ENCODE measurements at regions not wholly inside any gene's neighbourhood (a gene's known extent, or its start where the extent isn't known, plus 50 kb on each side); places are given as distances from the start of the nearest gene placed in this dataset. TPM values are rescaled to one million over a fixed set of nuclear protein-coding genes. Genes with fewer than 3 reads are reported as not detected.

GRCh38 chr3:78517965-78518364, 1249.8 kb downstream of the ROBO1 start:
- no peak for DNase-seq (ENCODE audit: extremely low spot score in 2 of 2)
- Histone ChIP-seq H3K27ac (no peak overlapping the region), H3K4me1 (peaks cover 8% of the 10 kb centered on the region), H3K4me3 (no peak overlapping the region), H3K27me3 (no peaks in the 10 kb centered on the region), H3K9me3 (no peaks in the 10 kb centered on the region), H3K36me3 (no peaks in the 10 kb centered on the region)
- no peak for TF ChIP-seq POLR2AphosphoS5 (IDR thresholded peaks at IDR 0.05; ENCODE audit: insufficient read depth in 1 of 2, low read depth in 1 of 2)
- TF ChIP-seq POLR2A (IDR thresholded peaks at IDR 0.05), result no peak
- TF ChIP-seq, protein P1, sequence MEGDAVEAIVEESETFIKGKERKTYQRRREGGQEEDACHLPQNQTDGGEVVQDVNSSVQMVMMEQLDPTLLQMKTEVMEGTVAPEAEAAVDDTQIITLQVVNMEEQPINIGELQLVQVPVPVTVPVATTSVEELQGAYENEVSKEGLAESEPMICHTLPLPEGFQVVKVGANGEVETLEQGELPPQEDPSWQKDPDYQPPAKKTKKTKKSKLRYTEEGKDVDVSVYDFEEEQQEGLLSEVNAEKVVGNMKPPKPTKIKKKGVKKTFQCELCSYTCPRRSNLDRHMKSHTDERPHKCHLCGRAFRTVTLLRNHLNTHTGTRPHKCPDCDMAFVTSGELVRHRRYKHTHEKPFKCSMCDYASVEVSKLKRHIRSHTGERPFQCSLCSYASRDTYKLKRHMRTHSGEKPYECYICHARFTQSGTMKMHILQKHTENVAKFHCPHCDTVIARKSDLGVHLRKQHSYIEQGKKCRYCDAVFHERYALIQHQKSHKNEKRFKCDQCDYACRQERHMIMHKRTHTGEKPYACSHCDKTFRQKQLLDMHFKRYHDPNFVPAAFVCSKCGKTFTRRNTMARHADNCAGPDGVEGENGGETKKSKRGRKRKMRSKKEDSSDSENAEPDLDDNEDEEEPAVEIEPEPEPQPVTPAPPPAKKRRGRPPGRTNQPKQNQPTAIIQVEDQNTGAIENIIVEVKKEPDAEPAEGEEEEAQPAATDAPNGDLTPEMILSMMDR (IDR thresholded peaks at IDR 0.05), result no peak
- intact Hi-C loops (cut with DNase I), result no loop called here

DNA sequence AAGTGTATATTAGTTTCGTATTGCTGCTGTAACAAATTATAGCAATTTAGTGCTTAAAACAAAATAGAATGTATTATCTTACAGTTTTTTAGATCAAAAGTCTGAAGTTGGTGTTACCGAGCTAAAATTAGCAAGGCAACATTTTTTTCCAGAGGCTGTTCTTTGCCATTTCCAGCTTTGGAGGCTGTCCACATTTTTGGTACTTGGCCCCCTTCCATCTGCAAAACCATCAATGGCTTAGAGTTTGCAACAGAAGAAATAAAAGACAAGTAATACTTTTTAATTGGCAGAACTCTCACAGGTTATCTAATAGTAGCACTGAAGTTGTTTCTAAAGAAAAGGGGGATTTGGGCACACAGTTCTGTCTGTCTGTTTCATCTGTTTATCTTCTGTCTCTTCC, 1248.5 kb downstream of the ROBO1 start:
- intact Hi-C loops (cut with DNase I), result no loop called here
- Histone ChIP-seq H3K9me3 (no peaks in the 10 kb centered on the region), H3K4me1 (peaks cover 8% of the 10 kb centered on the region), H3K4me3 (no peak overlapping the region), H3K36me3 (no peaks in the 10 kb centered on the region), H3K27ac (no peak overlapping the region), H3K27me3 (no peaks in the 10 kb centered on the region)
- TF ChIP-seq POLR2AphosphoS5 (IDR thresholded peaks at IDR 0.05; ENCODE audit: insufficient read depth in 1 of 2, low read depth in 1 of 2) (no peak), POLR2A (IDR thresholded peaks at IDR 0.05) (no peak)
- TF ChIP-seq, protein P1 (IDR thresholded peaks at IDR 0.05), result no peak
- DNase-seq (ENCODE audit: extremely low spot score in 2 of 2), result no peak

GRCh38 chr3:78529601-78530000, 1238.2 kb downstream of the ROBO1 start:
- Histone ChIP-seq H3K4me3 (no peak overlapping the region), H3K4me1 (no peaks in the 10 kb centered on the region), H3K36me3 (no peaks in the 10 kb centered on the region), H3K9me3 (no peaks in the 10 kb centered on the region), H3K27me3 (no peaks in the 10 kb centered on the region), H3K27ac (no peak overlapping the region)
- intact Hi-C loops (cut with DNase I), result no loop called here
- DNase-seq (ENCODE audit: extremely low spot score in 2 of 2), result no peak
- TF ChIP-seq POLR2A (IDR thresholded peaks at IDR 0.05) (no peak), POLR2AphosphoS5 (IDR thresholded peaks at IDR 0.05; ENCODE audit: insufficient read depth in 1 of 2, low read depth in 1 of 2) (no peak)
- TF ChIP-seq, protein P1 (IDR thresholded peaks at IDR 0.05), result no peak

GRCh38 chr3:78540485-78540884, 1227.3 kb downstream of the ROBO1 start:
- Histone ChIP-seq H3K36me3 (no peaks in the 10 kb centered on the region), H3K4me1 (no peaks in the 10 kb centered on the region), H3K9me3 (no peaks in the 10 kb centered on the region), H3K27ac (no peak overlapping the region), H3K27me3 (no peaks in the 10 kb centered on the region), H3K4me3 (no peak overlapping the region)
- intact Hi-C loops (cut with DNase I), result no loop called here
- TF ChIP-seq POLR2AphosphoS5 (IDR thresholded peaks at IDR 0.05; ENCODE audit: insufficient read depth in 1 of 2, low read depth in 1 of 2) (no peak), POLR2A (IDR thresholded peaks at IDR 0.05) (no peak)
- TF ChIP-seq, protein P1 (IDR thresholded peaks at IDR 0.05), result no peak
- DNase-seq (ENCODE audit: extremely low spot score in 2 of 2), result no peak

DNA sequence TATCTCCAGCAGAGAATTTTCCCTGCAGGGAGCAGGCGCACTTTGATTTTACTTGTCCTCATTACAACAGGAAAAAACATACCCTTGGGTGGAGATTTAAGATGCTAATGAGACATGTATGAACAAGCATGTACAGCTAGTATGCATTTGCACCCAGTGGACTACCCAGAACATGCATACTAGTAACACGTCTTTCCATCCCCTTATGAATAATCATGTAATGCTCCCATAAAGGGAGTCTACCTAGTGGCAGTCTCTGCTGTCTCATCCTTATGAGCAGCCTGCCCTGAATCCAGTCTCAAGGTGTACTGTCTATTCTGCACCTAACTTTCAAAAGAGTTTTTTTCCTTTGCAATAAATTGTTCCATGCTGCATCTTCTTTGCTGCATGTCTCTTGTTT, 1222.0 kb downstream of the ROBO1 start:
- Histone ChIP-seq H3K27ac (no peak overlapping the region), H3K4me3 (no peak overlapping the region), H3K4me1 (no peaks in the 10 kb centered on the region), H3K9me3 (no peaks in the 10 kb centered on the region), H3K36me3 (no peaks in the 10 kb centered on the region), H3K27me3 (no peaks in the 10 kb centered on the region)
- DNase-seq (ENCODE audit: extremely low spot score in 2 of 2), result no peak
- TF ChIP-seq POLR2AphosphoS5 (IDR thresholded peaks at IDR 0.05; ENCODE audit: insufficient read depth in 1 of 2, low read depth in 1 of 2), result no peak
- TF ChIP-seq, protein P1 (IDR thresholded peaks at IDR 0.05), result no peak
- TF ChIP-seq POLR2A (IDR thresholded peaks at IDR 0.05), result no peak
- intact Hi-C loops (cut with DNase I), result no loop called here

Small RNAs in the stretch of these regions (small RNA-seq; reads per million reads assigned to genes)
- not detected for gene RN7SKP61
- not detected for gene RN7SL647P
- gene RNU6-217P, result not detected

Data from vagina (tissue), 2 donors.